Breast epithelium (tissue), 3 donors: ENCODE measurements at regions not wholly inside any gene's neighbourhood (a gene's known extent, or its start where the extent isn't known, plus 50 kb on each side); places are given as distances from the start of the nearest gene placed in this dataset.

ENCODE experiments used
- CTCF ChIP-seq, 3 donors: fragments of 450-650 bp; IDR thresholded peaks; one replicate each; pipeline ENCODE4 v1.5.1; 2016 to 2017; ENCODE audit warnings: antibody characterized with exemption in 3 of 3, mild to moderate bottlenecking in 3 of 3, moderate library complexity in 3 of 3
- POLR2A ChIP-seq: fragments of 450-650 bp; IDR thresholded peaks from one replicate; pipeline ENCODE4 v1.6.1; 2016; ENCODE audit warnings: antibody characterized with exemption, mild to moderate bottlenecking, moderate library complexity

GRCh38 chr6:137775720-137776119 lies 91.3 kb upstream of the TNFAIP3 start:
- TF ChIP-seq CTCF (IDR thresholded peaks at IDR 0.05) (no peak), POLR2A (no peak)
